Kidney (tissue), 13 donors: ENCODE measurements at regions not wholly inside any gene's neighbourhood (a gene's known extent, or its start where the extent isn't known, plus 50 kb on each side); places are given as distances from the start of the nearest gene placed in this dataset.

Experiments used
- DNase-seq, 5 donors: peaks; one replicate each; pipeline ENCODE4 v3.0.0-alpha.2; 2013 to 2020
- FAIRE-seq: peaks from 2 replicates; lab custom pipeline; 2012; peaks lifted over from hg19 to GRCh38; lab: Jason Lieb, UNC
- H3K27ac ChIP-seq, 2 donors: one replicate each; pipeline ENCODE4 v1.7.0; 2013; ENCODE audit warnings: low read depth in 2 of 2, low read length in 2 of 2, inconsistent platforms in 1 of 2
- H3K27me3 ChIP-seq: one replicate; pipeline ENCODE4 v1.7.1; 2013; ENCODE audit warnings: low read length, inconsistent platforms; ENCODE audit not compliant: control insufficient read depth, insufficient read depth
- H3K36me3 ChIP-seq, 3 donors: one replicate each; pipeline versions ENCODE4 v1.7.0 to v1.7.1; 2013; ENCODE audit warnings: low read length in 3 of 3, control low read depth in 1 of 3, inconsistent platforms in 1 of 3; ENCODE audit not compliant: insufficient read depth in 3 of 3, control insufficient read depth in 2 of 3
- H3K4me1 ChIP-seq, 3 donors: one replicate each; pipeline versions ENCODE4 v1.7.0 to v1.7.1; 2013; ENCODE audit warnings: low read length in 3 of 3, inconsistent platforms in 1 of 3, low read depth in 1 of 3; ENCODE audit not compliant: control insufficient read depth in 2 of 3, insufficient read depth in 2 of 3
- H3K4me3 ChIP-seq, 3 donors: one replicate each; pipeline versions ENCODE4 v1.7.0 to v1.8.1; 2013; ENCODE audit warnings: low read length in 3 of 3, control low read depth in 1 of 3, inconsistent platforms in 1 of 3
- H3K9ac ChIP-seq, 3 donors: one replicate each; pipeline versions ENCODE4 v1.7.0 to v1.7.1; 2013; ENCODE audit warnings: low read length in 3 of 3, control low read depth in 1 of 3, inconsistent platforms in 1 of 3
- H3K9me3 ChIP-seq, 3 donors: one replicate each; pipeline versions ENCODE4 v1.7.0 to v1.7.1; 2013; ENCODE audit warnings: low read length in 3 of 3, control low read depth in 1 of 3, inconsistent platforms in 1 of 3; ENCODE audit not compliant: control insufficient read depth in 2 of 3, insufficient read depth in 1 of 3
- intact Hi-C: fragments of 100-400 bp; cut with DNase I; formaldehyde crosslinking; loops from one replicate; pipeline ENCODE4 v1.11.1; 2022
- TF ChIP-seq, protein P1 (sequence below): IDR thresholded peaks from 3 replicates; pipeline ENCODE4 v1.5.1; 2012; ENCODE audit warnings: mild to moderate bottlenecking, moderate library complexity, borderline replicate concordance; ENCODE audit not compliant: insufficient read depth; ENCODE audit errors: extremely low read depth
- donor health status: control.
- donor health status: control.
- donor health status: control.
- donor health status: control.
- donor health status: control.
- donor health status: DM: yes; HTN: yes; CAD: no.
- donor health status: Normal renal cell carcinoma (clear cell type).

GRCh38 chr6:105628156-105628860 lies 225.4 kb upstream of the PREP start:
- FAIRE-seq (no peak), DNase-seq (no peak)
- no peaks in the 10 kb centered on the region for H3K9me3 ChIP-seq
- no peaks in the 10 kb centered on the region for H3K4me1 ChIP-seq
- intact Hi-C loops: no loop called here
- no peak overlapping the region for H3K4me3 ChIP-seq
- H3K36me3 ChIP-seq: no peaks in the 10 kb centered on the region
- H3K9ac ChIP-seq: no peak overlapping the region
- H3K27me3 ChIP-seq: no peaks in the 10 kb centered on the region
- TF ChIP-seq, protein P1, sequence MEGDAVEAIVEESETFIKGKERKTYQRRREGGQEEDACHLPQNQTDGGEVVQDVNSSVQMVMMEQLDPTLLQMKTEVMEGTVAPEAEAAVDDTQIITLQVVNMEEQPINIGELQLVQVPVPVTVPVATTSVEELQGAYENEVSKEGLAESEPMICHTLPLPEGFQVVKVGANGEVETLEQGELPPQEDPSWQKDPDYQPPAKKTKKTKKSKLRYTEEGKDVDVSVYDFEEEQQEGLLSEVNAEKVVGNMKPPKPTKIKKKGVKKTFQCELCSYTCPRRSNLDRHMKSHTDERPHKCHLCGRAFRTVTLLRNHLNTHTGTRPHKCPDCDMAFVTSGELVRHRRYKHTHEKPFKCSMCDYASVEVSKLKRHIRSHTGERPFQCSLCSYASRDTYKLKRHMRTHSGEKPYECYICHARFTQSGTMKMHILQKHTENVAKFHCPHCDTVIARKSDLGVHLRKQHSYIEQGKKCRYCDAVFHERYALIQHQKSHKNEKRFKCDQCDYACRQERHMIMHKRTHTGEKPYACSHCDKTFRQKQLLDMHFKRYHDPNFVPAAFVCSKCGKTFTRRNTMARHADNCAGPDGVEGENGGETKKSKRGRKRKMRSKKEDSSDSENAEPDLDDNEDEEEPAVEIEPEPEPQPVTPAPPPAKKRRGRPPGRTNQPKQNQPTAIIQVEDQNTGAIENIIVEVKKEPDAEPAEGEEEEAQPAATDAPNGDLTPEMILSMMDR: no peak
- H3K27ac ChIP-seq: no peak overlapping the region

DNA sequence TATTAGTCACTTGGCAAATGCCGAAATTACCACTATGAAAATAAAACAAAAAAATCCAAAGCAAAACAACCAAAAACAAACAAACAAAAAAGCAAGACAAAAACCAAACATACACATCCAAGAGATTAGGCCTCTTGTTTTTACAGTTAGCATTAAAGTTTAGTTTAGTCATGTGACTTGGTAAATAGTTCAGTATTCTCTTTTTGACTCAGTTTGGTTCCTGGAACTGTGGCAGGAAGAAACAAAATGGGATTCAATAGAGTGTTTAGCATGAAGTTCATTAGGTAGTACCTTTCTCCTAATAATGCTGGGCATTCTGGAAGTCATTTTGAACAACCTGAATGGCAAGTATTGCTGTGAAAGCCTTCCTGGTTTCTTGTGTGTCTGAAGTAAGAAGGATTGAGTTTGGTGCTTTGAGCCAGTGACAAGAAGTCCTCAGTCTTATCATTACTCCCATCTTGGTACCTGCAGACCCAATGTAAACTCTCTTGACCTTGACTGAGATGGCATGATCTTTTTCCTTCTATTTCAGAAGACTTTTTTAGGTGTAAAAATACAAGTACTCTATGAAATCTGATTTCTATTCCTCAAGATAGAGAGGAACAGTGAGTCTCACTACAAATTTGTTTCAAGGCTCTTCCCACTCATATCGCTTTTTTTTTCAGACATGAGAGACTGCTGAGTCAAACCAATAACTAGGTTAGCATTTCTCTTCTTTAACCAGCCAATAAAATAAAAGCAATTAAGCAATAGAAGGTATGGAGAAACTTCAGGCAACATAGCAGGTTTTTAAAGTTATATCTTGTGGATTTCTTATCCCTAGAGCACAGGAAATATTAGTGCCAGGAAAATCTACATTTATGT lies 223.6 kb upstream of the PREP start:
- no peaks in the 10 kb centered on the region for H3K9me3 ChIP-seq
- no peaks in the 10 kb centered on the region for H3K4me1 ChIP-seq
- no peaks in the 10 kb centered on the region for H3K36me3 ChIP-seq
- H3K27ac ChIP-seq: no peak overlapping the region
- no peak for FAIRE-seq
- TF ChIP-seq, protein P1: no peak
- DNase-seq: no peak
- H3K27me3 ChIP-seq: no peaks in the 10 kb centered on the region
- no peak overlapping the region for H3K9ac ChIP-seq
- H3K4me3 ChIP-seq: no peak overlapping the region
- intact Hi-C loops: no loop called here

DNA sequence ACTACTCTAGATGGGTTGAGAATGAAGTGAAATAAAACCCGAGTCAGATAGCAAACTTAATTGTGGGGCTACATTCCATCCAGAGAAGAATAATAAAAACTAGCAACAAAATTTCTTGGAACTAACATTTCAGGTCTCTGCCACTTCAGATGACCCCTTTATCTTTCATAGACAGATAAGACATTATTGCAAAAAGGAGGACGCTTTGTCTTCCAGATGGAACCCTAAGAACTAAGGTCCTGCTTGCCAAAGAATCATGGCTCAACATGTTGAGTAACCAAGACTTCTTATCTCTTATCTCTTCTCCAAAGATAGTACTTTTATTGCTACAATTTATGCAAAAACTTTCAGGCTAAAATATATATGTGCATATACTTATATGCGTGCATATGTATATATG lies 221.1 kb upstream of the PREP start:
- FAIRE-seq (no peak), DNase-seq (no peak)
- TF ChIP-seq, protein P1: no peak
- Histone ChIP-seq H3K9me3 (no peaks in the 10 kb centered on the region), H3K9ac (no peak overlapping the region), H3K36me3 (no peaks in the 10 kb centered on the region), H3K4me1 (no peaks in the 10 kb centered on the region), H3K27me3 (no peaks in the 10 kb centered on the region), H3K4me3 (no peak overlapping the region), H3K27ac (no peak overlapping the region)
- intact Hi-C loops: no loop called here
